ENCODE measurements at regions not wholly inside any gene's neighbourhood (a gene's known extent, or its start where the extent isn't known, plus 50 kb on each side); places are given as distances from the start of the nearest gene placed in this dataset.

- H3K9me3 Mint-ChIP-seq = peaks cover 22% of the 10 kb centered on the region
- TF ChIP-seq NANOG (IDR thresholded peaks at IDR 0.05; ENCODE audit: borderline replicate concordance) (no peak), EZH2 (IDR thresholded peaks at IDR 0.05; ENCODE audit: low read depth, unreplicated experiment) (no peak), STAT1 (IDR thresholded peaks at IDR 0.05; ENCODE audit: unreplicated experiment) (no peak), ZNF114 (CRISPR knock-in tag; IDR thresholded peaks at IDR 0.05) (no peak), ZNF331 (CRISPR knock-in tag; IDR thresholded peaks at IDR 0.05; ENCODE audit: low read depth) (no peak)
- TF ChIP-seq, protein P1, sequence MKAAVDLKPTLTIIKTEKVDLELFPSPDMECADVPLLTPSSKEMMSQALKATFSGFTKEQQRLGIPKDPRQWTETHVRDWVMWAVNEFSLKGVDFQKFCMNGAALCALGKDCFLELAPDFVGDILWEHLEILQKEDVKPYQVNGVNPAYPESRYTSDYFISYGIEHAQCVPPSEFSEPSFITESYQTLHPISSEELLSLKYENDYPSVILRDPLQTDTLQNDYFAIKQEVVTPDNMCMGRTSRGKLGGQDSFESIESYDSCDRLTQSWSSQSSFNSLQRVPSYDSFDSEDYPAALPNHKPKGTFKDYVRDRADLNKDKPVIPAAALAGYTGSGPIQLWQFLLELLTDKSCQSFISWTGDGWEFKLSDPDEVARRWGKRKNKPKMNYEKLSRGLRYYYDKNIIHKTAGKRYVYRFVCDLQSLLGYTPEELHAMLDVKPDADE (IDR thresholded peaks at IDR 0.05) = no peak
- no peaks in the 10 kb centered on the region for H3K27me3 Mint-ChIP-seq (ENCODE audit: insufficient read depth, low read depth, poor library complexity)
- H2AFZ ChIP-seq = 0 out of 2 replicates have a peak overlapping the region, but pooled peaks have one; percentile 28
- H3F3A ChIP-seq (replicated peaks; ENCODE audit: low read depth) = no peaks in the 10 kb centered on the region
- H3K79me2 ChIP-seq (replicated peaks; ENCODE audit: insufficient read depth) = no peaks in the 10 kb centered on the region
- peaks cover 11% of the 10 kb centered on the region; the same call in 2 of the 3 replicates for H3K36me3 Mint-ChIP-seq (ENCODE audit: low read depth)
- H3K27ac Mint-ChIP-seq = no peak overlapping the region
- H3K4me3 ChIP-seq = no peak overlapping the region
- H3K27me3 ChIP-seq (ENCODE audit: insufficient read depth) = no peaks in the 10 kb centered on the region
- no peak overlapping the region for H3K4me2 ChIP-seq
- DNase-seq (ENCODE audit: low spot score) = no peak
- 0 out of 2 replicates have a peak, but pooled peaks cover 7% of the 10 kb centered on the region for H3K9me2 ChIP-seq (ENCODE audit: insufficient read depth)
- no peak for ATAC-seq
- H3K4me1 Mint-ChIP-seq = peaks cover 8% of the 10 kb centered on the region
- H3K4me3 Mint-ChIP-seq = no peak overlapping the region
- H3K36me3 ChIP-seq (ENCODE audit: insufficient read depth) = no peaks in the 10 kb centered on the region
- no peak overlapping the region for H3K27ac ChIP-seq (ENCODE audit: low read depth)
- H4K20me1 ChIP-seq (replicated peaks; ENCODE audit: insufficient read depth) = no peaks in the 10 kb centered on the region; the same call in 1 of the 2 replicates
- no peaks in the 10 kb centered on the region for H3K4me1 ChIP-seq (ENCODE audit: insufficient read depth)
Observed at GRCh38 chr4:14667624-14668151, 334.6 kb upstream of the CPEB2 start.

DNA sequence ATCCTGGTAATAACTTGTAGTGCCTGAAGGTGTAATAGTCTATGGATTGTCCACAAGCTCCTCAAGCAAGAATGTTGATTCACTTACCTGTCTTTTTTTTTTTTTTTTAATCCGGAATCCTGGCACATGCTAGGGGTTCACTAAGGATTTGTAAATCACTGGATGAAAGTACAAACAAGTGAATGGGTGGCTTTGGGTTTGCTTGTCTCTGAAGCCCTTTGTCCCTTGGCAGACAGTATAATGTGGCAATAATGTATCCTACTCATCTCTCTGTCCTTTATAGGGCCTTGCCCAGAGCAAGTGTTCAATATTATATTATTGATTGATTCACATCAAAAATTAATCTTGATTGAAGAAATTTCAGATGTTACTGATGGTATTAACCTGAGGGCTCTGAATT is 334.0 kb upstream of the CPEB2 start:
- Histone ChIP-seq H3K4me3 (no peak overlapping the region), H3F3A (replicated peaks; ENCODE audit: low read depth) (no peaks in the 10 kb centered on the region), H3K4me2 (no peak overlapping the region), H3K4me1 (ENCODE audit: insufficient read depth) (no peaks in the 10 kb centered on the region), H3K9me2 (ENCODE audit: insufficient read depth) (0 out of 2 replicates have a peak, but pooled peaks cover 7% of the 10 kb centered on the region), H3K27ac (ENCODE audit: low read depth) (no peak overlapping the region), H2AFZ (0 out of 2 replicates have a peak overlapping the region, but pooled peaks have one; percentile 28), H3K27me3 (ENCODE audit: insufficient read depth) (no peaks in the 10 kb centered on the region), H3K79me2 (replicated peaks; ENCODE audit: insufficient read depth) (no peaks in the 10 kb centered on the region), H3K36me3 (ENCODE audit: insufficient read depth) (no peaks in the 10 kb centered on the region), H4K20me1 (replicated peaks; ENCODE audit: insufficient read depth) (no peaks in the 10 kb centered on the region; the same call in 1 of the 2 replicates)
- no peak overlapping the region for H3K4me3 Mint-ChIP-seq
- DNase-seq (ENCODE audit: low spot score) (no peak), ATAC-seq (no peak)
- H3K36me3 Mint-ChIP-seq (ENCODE audit: low read depth) = peaks cover 11% of the 10 kb centered on the region; the same call in 2 of the 3 replicates
- H3K27me3 Mint-ChIP-seq (ENCODE audit: insufficient read depth, low read depth, poor library complexity) = no peaks in the 10 kb centered on the region
- H3K9me3 Mint-ChIP-seq = peaks cover 22% of the 10 kb centered on the region
- no peak overlapping the region for H3K27ac Mint-ChIP-seq
- H3K4me1 Mint-ChIP-seq = peaks cover 8% of the 10 kb centered on the region
- TF ChIP-seq, protein P2, sequence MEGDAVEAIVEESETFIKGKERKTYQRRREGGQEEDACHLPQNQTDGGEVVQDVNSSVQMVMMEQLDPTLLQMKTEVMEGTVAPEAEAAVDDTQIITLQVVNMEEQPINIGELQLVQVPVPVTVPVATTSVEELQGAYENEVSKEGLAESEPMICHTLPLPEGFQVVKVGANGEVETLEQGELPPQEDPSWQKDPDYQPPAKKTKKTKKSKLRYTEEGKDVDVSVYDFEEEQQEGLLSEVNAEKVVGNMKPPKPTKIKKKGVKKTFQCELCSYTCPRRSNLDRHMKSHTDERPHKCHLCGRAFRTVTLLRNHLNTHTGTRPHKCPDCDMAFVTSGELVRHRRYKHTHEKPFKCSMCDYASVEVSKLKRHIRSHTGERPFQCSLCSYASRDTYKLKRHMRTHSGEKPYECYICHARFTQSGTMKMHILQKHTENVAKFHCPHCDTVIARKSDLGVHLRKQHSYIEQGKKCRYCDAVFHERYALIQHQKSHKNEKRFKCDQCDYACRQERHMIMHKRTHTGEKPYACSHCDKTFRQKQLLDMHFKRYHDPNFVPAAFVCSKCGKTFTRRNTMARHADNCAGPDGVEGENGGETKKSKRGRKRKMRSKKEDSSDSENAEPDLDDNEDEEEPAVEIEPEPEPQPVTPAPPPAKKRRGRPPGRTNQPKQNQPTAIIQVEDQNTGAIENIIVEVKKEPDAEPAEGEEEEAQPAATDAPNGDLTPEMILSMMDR (conservative IDR thresholded peaks at IDR 0.05; ENCODE audit: low read depth in 2 of 2) = no peak
- TF ChIP-seq ZNF331 (CRISPR knock-in tag; IDR thresholded peaks at IDR 0.05; ENCODE audit: low read depth) = no peak
- TF ChIP-seq, protein P1 (IDR thresholded peaks at IDR 0.05) = no peak
- no peak for TF ChIP-seq EZH2phosphoT487 (IDR thresholded peaks at IDR 0.05; ENCODE audit: unreplicated experiment)
- TF ChIP-seq, protein P3, sequence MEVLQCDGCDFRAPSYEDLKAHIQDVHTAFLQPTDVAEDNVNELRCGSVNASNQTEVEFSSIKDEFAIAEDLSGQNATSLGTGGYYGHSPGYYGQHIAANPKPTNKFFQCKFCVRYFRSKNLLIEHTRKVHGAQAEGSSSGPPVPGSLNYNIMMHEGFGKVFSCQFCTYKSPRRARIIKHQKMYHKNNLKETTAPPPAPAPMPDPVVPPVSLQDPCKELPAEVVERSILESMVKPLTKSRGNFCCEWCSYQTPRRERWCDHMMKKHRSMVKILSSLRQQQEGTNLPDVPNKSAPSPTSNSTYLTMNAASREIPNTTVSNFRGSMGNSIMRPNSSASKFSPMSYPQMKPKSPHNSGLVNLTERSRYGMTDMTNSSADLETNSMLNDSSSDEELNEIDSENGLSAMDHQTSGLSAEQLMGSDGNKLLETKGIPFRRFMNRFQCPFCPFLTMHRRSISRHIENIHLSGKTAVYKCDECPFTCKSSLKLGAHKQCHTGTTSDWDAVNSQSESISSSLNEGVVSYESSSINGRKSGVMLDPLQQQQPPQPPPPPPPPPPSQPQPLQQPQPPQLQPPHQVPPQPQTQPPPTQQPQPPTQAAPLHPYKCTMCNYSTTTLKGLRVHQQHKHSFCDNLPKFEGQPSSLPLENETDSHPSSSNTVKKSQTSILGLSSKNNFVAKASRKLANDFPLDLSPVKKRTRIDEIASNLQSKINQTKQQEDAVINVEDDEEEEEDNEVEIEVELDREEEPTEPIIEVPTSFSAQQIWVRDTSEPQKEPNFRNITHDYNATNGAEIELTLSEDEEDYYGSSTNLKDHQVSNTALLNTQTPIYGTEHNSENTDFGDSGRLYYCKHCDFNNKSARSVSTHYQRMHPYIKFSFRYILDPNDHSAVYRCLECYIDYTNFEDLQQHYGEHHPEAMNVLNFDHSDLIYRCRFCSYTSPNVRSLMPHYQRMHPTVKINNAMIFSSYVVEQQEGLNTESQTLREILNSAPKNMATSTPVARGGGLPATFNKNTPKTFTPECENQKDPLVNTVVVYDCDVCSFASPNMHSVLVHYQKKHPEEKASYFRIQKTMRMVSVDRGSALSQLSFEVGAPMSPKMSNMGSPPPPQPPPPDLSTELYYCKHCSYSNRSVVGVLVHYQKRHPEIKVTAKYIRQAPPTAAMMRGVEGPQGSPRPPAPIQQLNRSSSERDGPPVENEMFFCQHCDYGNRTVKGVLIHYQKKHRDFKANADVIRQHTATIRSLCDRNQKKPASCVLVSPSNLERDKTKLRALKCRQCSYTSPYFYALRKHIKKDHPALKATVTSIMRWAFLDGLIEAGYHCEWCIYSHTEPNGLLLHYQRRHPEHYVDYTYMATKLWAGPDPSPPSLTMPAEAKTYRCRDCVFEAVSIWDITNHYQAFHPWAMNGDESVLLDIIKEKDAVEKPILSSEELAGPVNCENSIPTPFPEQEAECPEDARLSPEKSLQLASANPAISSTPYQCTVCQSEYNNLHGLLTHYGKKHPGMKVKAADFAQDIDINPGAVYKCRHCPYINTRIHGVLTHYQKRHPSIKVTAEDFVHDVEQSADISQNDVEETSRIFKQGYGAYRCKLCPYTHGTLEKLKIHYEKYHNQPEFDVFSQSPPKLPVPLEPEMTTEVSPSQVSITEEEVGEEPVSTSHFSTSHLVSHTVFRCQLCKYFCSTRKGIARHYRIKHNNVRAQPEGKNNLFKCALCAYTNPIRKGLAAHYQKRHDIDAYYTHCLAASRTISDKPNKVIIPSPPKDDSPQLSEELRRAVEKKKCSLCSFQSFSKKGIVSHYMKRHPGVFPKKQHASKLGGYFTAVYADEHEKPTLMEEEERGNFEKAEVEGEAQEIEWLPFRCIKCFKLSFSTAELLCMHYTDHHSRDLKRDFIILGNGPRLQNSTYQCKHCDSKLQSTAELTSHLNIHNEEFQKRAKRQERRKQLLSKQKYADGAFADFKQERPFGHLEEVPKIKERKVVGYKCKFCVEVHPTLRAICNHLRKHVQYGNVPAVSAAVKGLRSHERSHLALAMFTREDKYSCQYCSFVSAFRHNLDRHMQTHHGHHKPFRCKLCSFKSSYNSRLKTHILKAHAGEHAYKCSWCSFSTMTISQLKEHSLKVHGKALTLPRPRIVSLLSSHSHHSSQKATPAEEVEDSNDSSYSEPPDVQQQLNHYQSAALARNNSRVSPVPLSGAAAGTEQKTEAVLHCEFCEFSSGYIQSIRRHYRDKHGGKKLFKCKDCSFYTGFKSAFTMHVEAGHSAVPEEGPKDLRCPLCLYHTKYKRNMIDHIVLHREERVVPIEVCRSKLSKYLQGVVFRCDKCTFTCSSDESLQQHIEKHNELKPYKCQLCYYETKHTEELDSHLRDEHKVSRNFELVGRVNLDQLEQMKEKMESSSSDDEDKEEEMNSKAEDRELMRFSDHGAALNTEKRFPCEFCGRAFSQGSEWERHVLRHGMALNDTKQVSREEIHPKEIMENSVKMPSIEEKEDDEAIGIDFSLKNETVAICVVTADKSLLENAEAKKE (CRISPR knock-in tag; IDR thresholded peaks at IDR 0.05) = no peak
- no peak for TF ChIP-seq EZH2 (IDR thresholded peaks at IDR 0.05; ENCODE audit: low read depth, unreplicated experiment)

Measured in GM23338 (cell line).